ENCODE measurements at regions not wholly inside any gene's neighbourhood (a gene's known extent, or its start where the extent isn't known, plus 50 kb on each side); places are given as distances from the start of the nearest gene placed in this dataset.

GRCh38 chr2:18704276-18704675 is 114.9 kb upstream of the NT5C1B start:
- TF ChIP-seq POLR2AphosphoS5 (IDR thresholded peaks at IDR 0.05; ENCODE audit: insufficient read depth in 1 of 2, low read depth in 1 of 2) (no peak), POLR2A (IDR thresholded peaks at IDR 0.05) (no peak)

Measured in vagina (tissue), 2 donors.